HepG2 (cell line): ENCODE measurements at regions not wholly inside any gene's neighbourhood (a gene's known extent, or its start where the extent isn't known, plus 50 kb on each side); places are given as distances from the start of the nearest gene placed in this dataset.

Source experiments
- ATAC-seq: fragments of 200-7000 bp; cut with Tn5 transposase; 3 replicates; pipeline ENCODE4 v1.9.1; 2020; ENCODE audit warnings: mild to moderate bottlenecking, moderate library complexity
- BruUV-seq: library from RNA; stranded (reverse); fragments of 400-500 nt; replicated peaks from 2 replicates; lab custom pipeline; 2021; lab: Mats Ljungman, UMichigan
- CTCF ChIA-PET: fragments of 300-600 bp; formaldehyde crosslinking; extraction: SDS; loops from one replicate; lab custom pipeline; 2021; ENCODE audit warnings: low total read pairs, inconsistent platforms, low intra/inter-chr PET ratio; lab: Yijun Ruan, JAX
- POLR2A ChIA-PET: fragments of 350-600 bp; sonication (Branson Sonifier 250); formaldehyde crosslinking; loops from one replicate; lab custom pipeline; 2020; ENCODE audit warnings: antibody characterized with exemption, inconsistent platforms; lab: Yijun Ruan, JAX
- DNase-seq: peaks from one replicate; pipeline ENCODE4 v3.0.0-alpha.2; 2015; ENCODE audit warnings: low spot score
- FAIRE-seq: peaks from 3 replicates; lab custom pipeline; 2011; peaks lifted over from hg19 to GRCh38; lab: Jason Lieb, UNC
- H2AFZ ChIP-seq: one replicate; pipeline ENCODE4 v1.6.1; 2011; ENCODE audit warnings: low read length, inconsistent platforms
- H3K27ac ChIP-seq: fragments of 300-600 bp; 3 replicates; pipeline ENCODE4 v1.8.0; 2011; ENCODE audit warnings: mixed run types, mild to moderate bottlenecking, mixed read lengths, low read length, inconsistent platforms; ENCODE audit not compliant: insufficient read depth; ENCODE audit errors: extremely low read length
- H3K27me3 ChIP-seq, 2 experiments: fragments of 200-600 bp in 1 of 2; 2 replicates in 1 of 2; 3 replicates in 1 of 2; pipeline versions ENCODE4 v1.6.0 to v1.8.0; 2011; ENCODE audit warnings: low read length in 2 of 2, mild to moderate bottlenecking in 2 of 2, moderate library complexity in 2 of 2, inconsistent platforms in 1 of 2; ENCODE audit not compliant: insufficient read depth in 2 of 2, control insufficient read depth in 1 of 2
- H3K36me3 ChIP-seq, 2 experiments: fragments of 200-600 bp in 1 of 2; replicated peaks in 1 of 2; 2 replicates in 1 of 2; 3 replicates in 1 of 2; pipeline versions ENCODE4 v1.5.1 to v1.8.0; 2011; ENCODE audit warnings: low read length in 2 of 2, inconsistent platforms in 1 of 2; ENCODE audit not compliant: insufficient read depth in 2 of 2, control insufficient read depth in 1 of 2
- H3K4me1 ChIP-seq: 2 replicates; pipeline ENCODE4 v1.5.1; 2012; ENCODE audit warnings: low read length, inconsistent platforms; ENCODE audit not compliant: insufficient read depth
- H3K4me2 ChIP-seq: 2 replicates; pipeline ENCODE4 v1.6.0; 2011; ENCODE audit warnings: low read depth, low read length, inconsistent platforms
- H3K4me3 ChIP-seq, 3 experiments: fragments of 200-600 bp in 1 of 3; sonication (generic), shearing (Covaris generic) in 1 of 3; replicated peaks in 1 of 3; 2 replicates each; pipeline ENCODE4 v1.5.1; 2011 to 2016; ENCODE audit warnings: low read length in 3 of 3, inconsistent platforms in 2 of 3, low read depth in 2 of 3, mild to moderate bottlenecking in 2 of 3, control low read depth in 1 of 3, mixed read lengths in 1 of 3; ENCODE audit not compliant: insufficient read depth in 1 of 3
- H3K79me2 ChIP-seq: one replicate; pipeline ENCODE4 v1.6.1; 2011; ENCODE audit warnings: low read length, inconsistent platforms; ENCODE audit not compliant: insufficient read depth
- H3K9ac ChIP-seq: 2 replicates; pipeline ENCODE4 v1.6.0; 2011; ENCODE audit warnings: mild to moderate bottlenecking, low read depth, low read length, inconsistent platforms; ENCODE audit not compliant: insufficient read depth
- H3K9me3 ChIP-seq: 2 replicates; pipeline ENCODE4 v1.5.1; 2012; ENCODE audit warnings: mild to moderate bottlenecking, low read length
- H4K20me1 ChIP-seq: 2 replicates; pipeline ENCODE4 v1.6.0; 2011; ENCODE audit warnings: inconsistent platforms, mild to moderate bottlenecking, low read length, moderate library complexity; ENCODE audit not compliant: insufficient read depth
- BHLHE40 ChIP-seq: IDR thresholded peaks from 2 replicates; pipeline ENCODE4 v1.6.1; 2011; ENCODE audit warnings: low read length, improper control_type of control experiment
- FIP1L1 ChIP-seq: fragments of 200-400 bp; formaldehyde crosslinking; IDR thresholded peaks from 2 replicates; pipeline ENCODE4 v1.6.1; 2018; ENCODE audit warnings: low read depth, mild to moderate bottlenecking, low read length, moderate library complexity, borderline replicate concordance; ENCODE audit not compliant: insufficient read depth
- HOXA5 ChIP-seq: sonication (generic); formaldehyde crosslinking; IDR thresholded peaks from 2 replicates; pipeline ENCODE4 v1.4.0; 2020; ENCODE audit warnings: missing genetic modification reagents
- KLF9 ChIP-seq: IDR thresholded peaks from 2 replicates; pipeline ENCODE4 v1.6.1; 2016; ENCODE audit warnings: low read depth
- MEF2D ChIP-seq: sonication (generic); formaldehyde crosslinking; IDR thresholded peaks from 2 replicates; pipeline ENCODE4 v1.5.1; 2020; ENCODE audit warnings: mild to moderate bottlenecking, missing genetic modification reagents
- MYC ChIP-seq: sonication (generic); formaldehyde crosslinking; IDR thresholded peaks from 2 replicates; pipeline ENCODE4 v1.9.0; 2021; ENCODE audit warnings: missing genetic modification reagents, borderline replicate concordance
- PPARG ChIP-seq: conservative IDR thresholded peaks from 2 replicates; pipeline ENCODE4 v1.6.1; 2016; ENCODE audit warnings: missing biosample characterization, missing genetic modification reagents
- RELA ChIP-seq: sonication (generic); formaldehyde crosslinking; IDR thresholded peaks from 2 replicates; pipeline ENCODE4 v1.4.0; 2020; ENCODE audit warnings: missing genetic modification reagents
- SP140L ChIP-seq: sonication (generic); formaldehyde crosslinking; IDR thresholded peaks from 2 replicates; pipeline ENCODE4 v1.4.0; 2020; ENCODE audit warnings: missing genetic modification reagents, borderline replicate concordance
- TBP ChIP-seq: sonication (generic); formaldehyde crosslinking; IDR thresholded peaks from 2 replicates; pipeline ENCODE4 v1.5.0; 2020; ENCODE audit warnings: missing genetic modification reagents
- U2AF1 ChIP-seq: fragments of 200-400 bp; formaldehyde crosslinking; optimal IDR thresholded peaks from 2 replicates; pipeline ENCODE3; 2017; ENCODE audit warnings: mild to moderate bottlenecking, low read depth, low read length
- ZNF230 ChIP-seq: sonication (generic); formaldehyde crosslinking; IDR thresholded peaks from 2 replicates; pipeline ENCODE4 v1.4.0; 2020; ENCODE audit warnings: mild to moderate bottlenecking, missing genetic modification reagents
- ZNF30 ChIP-seq: sonication (generic); formaldehyde crosslinking; IDR thresholded peaks from 2 replicates; pipeline ENCODE4 v1.5.0; 2020; ENCODE audit warnings: mild to moderate bottlenecking, missing genetic modification reagents
- ZNF546 ChIP-seq: sonication (generic); formaldehyde crosslinking; conservative IDR thresholded peaks from 2 replicates; pipeline ENCODE4 v1.8.1; 2023; ENCODE audit warnings: mild to moderate bottlenecking, missing genetic modification reagents
- ZNF713 ChIP-seq: sonication (generic); formaldehyde crosslinking; IDR thresholded peaks from 2 replicates; pipeline ENCODE4 v1.4.0; 2020; ENCODE audit warnings: mild to moderate bottlenecking, missing genetic modification reagents
- WGBS: methylation state at CpG from one replicate; pipeline ENCODE4 v1.1.6; 2017; ENCODE audit warnings: low lambda C conversion rate; 5-methylcytosine and 5-hydroxymethylcytosine counted together
- in situ Hi-C: cut with HindIII; loops from 2 replicates; pipeline ENCODE4 v1.10.0; 2017; ENCODE audit warnings: low pct_unique_long_range_greater_than_20kb; ENCODE audit not compliant: extremely low pct_ligation_motif_present
- intact Hi-C: fragments of 100-400 bp; cut with micrococcal nuclease; formaldehyde crosslinking; loops from one replicate; pipeline ENCODE4 v1.10.0; 2022; ENCODE audit not compliant: unreplicated experiment
- TF ChIP-seq, protein P1 (sequence below): sonication (generic); formaldehyde crosslinking; IDR thresholded peaks from 2 replicates; pipeline ENCODE4 v1.5.0; 2020; ENCODE audit warnings: missing genetic modification reagents, mild to moderate bottlenecking, borderline replicate concordance

DNA sequence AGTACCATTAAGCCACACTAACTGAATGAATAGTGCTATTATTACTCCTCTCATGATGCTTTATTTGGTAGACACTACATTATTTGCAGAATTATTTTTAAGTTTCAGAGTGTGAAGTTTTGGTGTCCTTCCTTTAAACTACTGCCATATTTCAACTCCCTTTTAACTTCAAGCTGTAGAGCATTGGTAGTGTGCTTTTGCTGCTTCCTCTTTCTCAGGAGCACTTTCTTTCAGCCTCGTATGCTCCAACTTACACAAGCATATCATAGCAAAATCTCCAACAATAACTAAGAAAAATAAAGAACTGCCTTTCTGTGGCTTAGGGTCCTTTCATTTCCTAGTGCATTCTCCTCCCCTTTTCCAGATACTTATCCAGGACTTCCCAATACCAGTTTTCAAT lies 476.4 kb upstream of the AGTR1 start:
- CTCF ChIA-PET: no interaction called here
- no peak for TF ChIP-seq MEF2D
- no peak for TF ChIP-seq ZNF30 (CRISPR knock-in tag)
- no peak for TF ChIP-seq FIP1L1
- no peak for TF ChIP-seq KLF9 (CRISPR knock-in tag)
- TF ChIP-seq SP140L (CRISPR knock-in tag): no peak
- TF ChIP-seq TBP: no peak
- TF ChIP-seq, protein P1, sequence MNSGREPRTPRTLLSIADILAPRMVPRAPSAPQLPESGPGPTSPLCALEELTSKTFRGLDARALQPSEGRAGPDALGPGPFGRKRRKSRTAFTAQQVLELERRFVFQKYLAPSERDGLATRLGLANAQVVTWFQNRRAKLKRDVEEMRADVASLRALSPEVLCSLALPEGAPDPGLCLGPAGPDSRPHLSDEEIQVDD (CRISPR knock-in tag): no peak
- no peak for TF ChIP-seq U2AF1
- Histone ChIP-seq H3K79me2 (no peaks in the 10 kb centered on the region), H2AFZ (no peak overlapping the region), H3K27me3 (no peaks in the 10 kb centered on the region), H3K27ac (no peak overlapping the region), H3K4me3 (no peak overlapping the region), H3K4me2 (no peak overlapping the region), H3K9ac (no peak overlapping the region), H3K9me3 (no peaks in the 10 kb centered on the region), H3K36me3 (no peaks in the 10 kb centered on the region), H3K4me1 (no peaks in the 10 kb centered on the region), H4K20me1 (no peaks in the 10 kb centered on the region)
- no TSS peak for BruUV-seq
- no peak for ATAC-seq
- WGBS: 3% methylated on average over 1 of the region's 1 CpG
- intact Hi-C loops: no loop called here
- POLR2A ChIA-PET: no interaction called here
- in situ Hi-C loops: no loop called here
- DNase-seq: no peak
- no peak for FAIRE-seq

DNA sequence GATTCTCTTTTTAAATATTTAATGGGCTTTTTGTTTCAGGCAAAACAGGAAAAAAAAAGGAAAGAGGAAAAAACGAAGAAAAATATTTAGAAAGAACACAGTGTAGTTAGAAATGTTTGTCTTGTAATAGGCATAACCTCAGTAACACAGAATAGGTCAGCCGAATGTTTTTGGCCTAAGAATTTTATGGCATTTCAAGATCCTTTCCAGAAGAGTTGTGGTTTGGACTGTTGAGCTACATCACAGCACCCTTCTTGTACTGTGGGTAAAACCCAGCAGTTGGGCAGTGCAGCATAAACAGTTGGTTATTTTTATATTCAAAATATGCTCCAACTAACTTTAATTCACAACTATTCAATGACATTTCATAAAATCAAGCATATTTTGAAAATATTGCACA lies 474.4 kb upstream of the AGTR1 start:
- WGBS: 24% methylated on average over 2 of the region's 2 CpGs
- Histone ChIP-seq H3K9me3 (no peaks in the 10 kb centered on the region), H2AFZ (no peak overlapping the region), H3K27me3 (no peaks in the 10 kb centered on the region), H4K20me1 (no peaks in the 10 kb centered on the region), H3K79me2 (no peaks in the 10 kb centered on the region), H3K27ac (no peak overlapping the region), H3K4me2 (no peak overlapping the region), H3K9ac (no peak overlapping the region)
- FAIRE-seq (no peak), ATAC-seq (no peak)
- POLR2A ChIA-PET: no interaction called here
- no TSS peak for BruUV-seq
- in situ Hi-C loops: no loop called here
- no peak for TF ChIP-seq ZNF546
- TF ChIP-seq HOXA5: no peak
- TF ChIP-seq RELA (CRISPR knock-in tag): no peak
- no peak for TF ChIP-seq ZNF230
- no peak for TF ChIP-seq PPARG (CRISPR knock-in tag)
- TF ChIP-seq MYC (CRISPR knock-in tag): no peak
- no peak for TF ChIP-seq ZNF713 (CRISPR knock-in tag)
- no peak for TF ChIP-seq BHLHE40
- TF ChIP-seq, all 625 proteins: peak for 0
- no peaks in the 10 kb centered on the region for H3K4me1 ChIP-seq
- H3K36me3 ChIP-seq: no peaks in the 10 kb centered on the region
- CTCF ChIA-PET: no interaction called here
- intact Hi-C loops: no loop called here
- no peak overlapping the region for H3K4me3 ChIP-seq
- no peak for DNase-seq
